Epithelial cell of esophagus (primary cell): ENCODE measurements at regions not wholly inside any gene's neighbourhood (a gene's known extent, or its start where the extent isn't known, plus 50 kb on each side); places are given as distances from the start of the nearest gene placed in this dataset.

ENCODE experiments used
- DNase-seq: peaks from one replicate; pipeline ENCODE4 v3.0.0; 2010; ENCODE audit warnings: low read depth
- H3K4me3 ChIP-seq: 2 replicates; pipeline ENCODE4 v1.5.1; 2011; ENCODE audit warnings: mild to moderate bottlenecking, low read length, control low read depth
- CTCF ChIP-seq: IDR thresholded peaks from 2 replicates; pipeline ENCODE4 v1.5.1; 2011; ENCODE audit warnings: low read depth, mild to moderate bottlenecking, low read length, control low read depth, inconsistent platforms; ENCODE audit not compliant: insufficient read depth; ENCODE audit errors: missing control alignments

GRCh38 chr5:125652761-125653160 lies 770.4 kb upstream of the GRAMD2B start:
- H3K4me3 ChIP-seq = no peak overlapping the region
- TF ChIP-seq CTCF = no peak
- DNase-seq = no peak

- no peak for DNase-seq
- TF ChIP-seq CTCF = no peak
These were observed 768.8 kb upstream of the GRAMD2B start for GRCh38 chr5:125654392-125654791.

DNA sequence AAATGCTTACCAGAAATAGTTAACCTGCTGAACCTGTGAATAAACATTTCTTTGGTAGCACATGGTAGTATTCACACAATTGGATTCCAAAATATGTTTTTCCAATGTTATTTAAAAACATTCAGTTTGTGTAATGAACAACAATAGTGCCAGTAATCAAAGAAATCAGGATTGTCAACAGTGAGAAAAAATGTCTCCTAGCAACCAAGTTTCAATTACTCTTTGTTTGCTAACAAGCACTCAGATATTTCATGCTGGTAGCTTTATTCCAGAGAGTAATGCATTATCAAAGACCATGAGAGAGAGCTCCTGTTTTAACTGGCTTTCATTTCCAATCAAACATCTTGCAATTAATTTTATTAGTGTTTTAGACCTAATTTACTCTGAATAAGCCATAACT lies 768.1 kb upstream of the GRAMD2B start:
- H3K4me3 ChIP-seq = no peak overlapping the region
- no peak for TF ChIP-seq CTCF
- DNase-seq = no peak

More at GRCh38 chr5:125654392-125654791, 768.8 kb upstream of the GRAMD2B start:
- H3K4me3 ChIP-seq = no peak overlapping the region

GRCh38 chr5:125657936-125658335 lies 765.3 kb upstream of the GRAMD2B start:
- no peak for TF ChIP-seq CTCF
- H3K4me3 ChIP-seq = no peak overlapping the region
- DNase-seq = no peak

DNA sequence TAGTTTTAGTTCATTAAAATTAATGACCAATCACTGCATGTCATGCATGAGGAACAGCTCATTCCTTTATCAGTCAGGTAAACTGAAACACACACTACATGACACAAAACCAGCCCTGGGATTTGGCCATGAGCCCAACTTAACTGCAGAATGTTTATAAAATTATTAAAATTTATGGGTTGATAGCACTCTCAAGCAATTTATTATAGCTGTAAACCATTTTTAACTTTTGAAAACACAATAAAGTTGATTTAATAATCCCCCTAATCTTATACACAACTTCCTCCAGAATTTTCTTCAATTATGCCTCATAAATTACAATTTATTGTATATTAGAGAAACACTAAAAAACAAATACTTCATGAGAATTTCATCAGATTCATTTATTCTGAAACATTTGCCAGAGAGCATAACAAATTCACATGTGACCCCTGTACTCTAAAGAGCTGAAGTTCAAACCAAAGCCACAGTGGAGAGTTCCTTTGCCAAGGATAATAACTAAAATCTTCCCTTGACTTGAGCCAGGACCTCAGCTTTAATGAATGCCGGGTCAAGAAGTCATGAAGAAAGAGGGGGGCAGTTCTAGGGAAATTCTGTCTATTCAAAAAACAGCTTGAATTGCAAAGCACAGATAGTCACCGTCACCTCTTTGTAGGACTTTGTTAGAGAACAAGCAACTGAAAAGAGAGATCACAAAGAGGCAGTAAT lies 763.7 kb upstream of the GRAMD2B start:
- H3K4me3 ChIP-seq = no peak overlapping the region
- no peak for TF ChIP-seq CTCF
- no peak for DNase-seq

GRCh38 chr5:125660231-125660895 lies 762.8 kb upstream of the GRAMD2B start:
- no peak for DNase-seq
- no peak overlapping the region for H3K4me3 ChIP-seq
- TF ChIP-seq CTCF = no peak
